NCI-H82 treated with DMSO at 0.1 percent for 48 hours (cell line): ENCODE measurements at regions not wholly inside any gene's neighbourhood (a gene's known extent, or its start where the extent isn't known, plus 50 kb on each side); places are given as distances from the start of the nearest gene placed in this dataset.
A peak's percentile ranks its signal among the peaks of the same experiment; 100 is the strongest.

Experiments
- DNase-seq: peaks from one replicate; lab custom pipeline; 2025; ENCODE audit not compliant: unreplicated experiment; lab: John Stamatoyannopoulos, UW

- no peak for DNase-seq
Observed at GRCh38 chr4:12881945-12882584, 602.1 kb downstream of the RAB28 start.

- no peak for DNase-seq
Observed at GRCh38 chr4:12880844-12881243, 603.3 kb downstream of the RAB28 start.

DNA sequence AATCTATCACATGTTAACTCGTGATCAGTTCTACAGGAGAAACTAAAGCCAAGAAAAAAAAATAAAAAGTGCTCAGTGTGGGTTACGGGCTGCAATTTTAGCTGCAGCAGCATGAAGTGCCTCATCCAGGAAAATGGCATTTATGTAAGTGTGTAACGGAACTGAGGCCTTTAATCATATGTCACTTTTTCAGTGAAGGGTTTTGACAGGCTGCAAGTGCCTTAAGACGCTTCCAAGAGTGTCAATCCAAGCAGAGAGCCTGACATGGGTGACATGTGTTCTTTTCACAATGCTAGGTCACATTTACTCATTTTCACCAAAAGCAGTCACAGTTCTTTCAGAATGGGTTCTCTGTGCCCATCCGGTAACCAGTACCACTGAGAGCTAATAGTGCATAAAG is 604.6 kb downstream of the RAB28 start:
- DNase-seq: no peak

- no peak for DNase-seq
Observed at GRCh38 chr4:12875640-12876243, 608.4 kb downstream of the RAB28 start.

DNA sequence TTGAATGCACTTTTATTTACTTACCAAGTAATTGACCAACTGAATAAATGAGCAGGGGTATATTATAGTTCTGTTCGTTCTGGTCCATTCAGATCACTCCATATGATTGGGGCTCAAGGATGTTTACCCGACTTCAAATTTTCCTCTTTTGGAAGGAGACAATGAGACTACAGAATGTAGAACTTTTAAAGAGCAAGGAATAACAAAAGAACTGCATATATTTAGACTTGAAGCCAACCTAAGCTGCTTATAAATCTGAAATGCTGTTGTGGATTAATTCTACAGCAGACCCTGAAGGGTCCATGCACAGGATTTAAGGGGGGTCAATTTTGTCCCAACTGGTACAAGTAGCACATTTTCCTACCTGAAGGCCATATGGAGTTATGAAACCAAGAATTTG is 610.8 kb downstream of the RAB28 start:
- DNase-seq: peak; percentile 10

DNA sequence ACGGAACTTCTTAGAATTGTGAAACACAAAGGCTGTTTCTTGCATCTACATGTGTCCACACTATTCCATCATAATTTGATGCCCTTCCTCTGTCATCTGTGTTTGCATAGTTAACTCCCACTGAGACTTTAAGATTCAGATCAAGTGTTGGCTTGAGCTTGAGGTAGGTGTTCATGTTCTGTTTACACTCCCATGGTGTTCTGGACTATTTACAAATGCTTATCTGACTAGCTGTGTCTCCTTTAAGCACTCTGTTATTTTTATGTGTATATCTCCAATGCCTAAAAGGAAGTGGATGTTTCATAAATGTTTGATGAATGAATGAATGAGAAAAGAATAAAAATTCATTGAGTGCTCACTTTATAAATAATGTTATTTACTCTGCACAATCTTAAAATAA is 622.7 kb downstream of the RAB28 start:
- DNase-seq: no peak

DNA sequence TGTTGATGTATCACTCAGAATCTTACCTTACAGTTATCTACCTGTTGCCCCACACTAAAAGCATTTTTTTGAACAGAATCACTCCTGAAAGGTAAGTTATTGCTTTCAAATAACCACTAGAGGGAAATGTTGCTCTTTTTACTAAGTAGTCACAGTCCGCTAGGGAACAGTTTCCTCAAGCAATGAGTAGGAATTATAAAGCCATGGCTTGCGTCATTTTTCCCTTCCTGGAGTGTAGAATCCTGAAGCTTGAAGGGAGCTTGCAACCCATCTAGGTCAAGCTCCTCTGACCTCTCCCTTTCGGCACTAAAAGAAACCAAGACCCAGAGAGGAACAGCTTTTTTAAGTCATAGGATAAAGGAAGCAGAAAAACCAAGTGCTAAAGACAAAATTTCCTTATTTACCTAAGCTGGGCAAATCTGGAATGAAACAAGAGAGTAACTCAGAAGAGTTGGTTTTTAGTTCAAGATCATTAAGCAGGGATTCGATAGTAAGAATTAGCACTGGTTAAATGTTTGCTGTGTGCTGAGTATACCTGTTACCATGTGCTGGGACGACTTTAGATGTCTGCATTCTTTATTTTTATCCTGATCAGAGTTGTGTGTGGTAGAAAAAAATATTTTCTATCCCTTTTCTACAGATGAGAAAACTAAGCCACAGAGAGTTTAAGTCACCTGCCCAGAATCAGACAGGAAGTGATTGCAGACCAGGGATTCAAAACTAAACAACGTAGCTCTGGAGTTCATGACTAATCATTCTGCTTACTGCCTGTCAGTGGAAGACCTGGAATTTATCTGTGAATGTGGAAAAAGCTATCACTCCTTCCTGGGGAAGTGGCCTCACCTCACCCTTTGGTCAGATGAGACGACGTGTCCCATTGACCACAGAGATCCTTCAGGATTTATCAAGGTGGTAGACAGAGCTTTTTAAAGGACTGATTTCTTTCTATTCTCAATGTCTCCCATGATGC is 631.5 kb downstream of the RAB28 start:
- peak; percentile 58 for DNase-seq

DNA sequence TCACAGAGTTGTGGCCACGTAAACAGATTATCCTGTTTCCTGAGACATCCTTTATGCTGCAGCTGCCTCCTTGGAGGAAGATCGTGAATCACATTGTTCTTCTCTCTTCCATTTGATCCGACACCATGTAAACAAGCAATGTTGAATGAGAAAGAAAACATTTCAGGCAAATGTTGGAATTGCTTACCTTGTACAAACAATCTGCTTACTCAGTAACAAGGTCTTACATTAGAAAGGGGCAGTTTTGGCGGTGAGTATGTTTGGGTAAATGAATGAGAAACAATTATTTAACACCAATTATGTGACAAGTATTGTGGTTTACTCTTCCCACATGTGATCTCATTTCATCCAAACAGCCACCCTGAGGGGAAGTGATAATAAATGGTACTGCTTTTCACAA is 637.8 kb downstream of the RAB28 start:
- no peak for DNase-seq

GRCh38 chr4:12844141-12844540 is 640.0 kb downstream of the RAB28 start:
- no peak for DNase-seq

DNA sequence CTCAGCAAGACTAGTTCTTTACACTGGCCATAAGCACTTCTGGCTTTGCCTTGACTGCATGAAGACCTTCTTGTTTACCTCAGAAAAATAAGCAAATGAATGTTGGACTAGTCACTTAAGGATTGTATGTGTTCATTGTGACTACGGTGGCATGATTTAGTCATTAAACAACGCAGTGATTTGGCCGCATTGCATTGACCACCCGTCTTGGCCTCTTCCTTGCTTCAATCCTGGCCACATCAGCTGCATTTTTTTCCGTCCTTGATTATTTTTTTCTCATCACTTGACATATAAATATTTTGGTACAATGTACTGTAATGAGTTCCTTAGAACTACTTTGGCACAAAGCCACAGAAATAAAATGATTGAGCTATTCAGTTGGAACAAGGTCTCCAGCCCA is 656.2 kb downstream of the RAB28 start:
- DNase-seq: no peak

DNA sequence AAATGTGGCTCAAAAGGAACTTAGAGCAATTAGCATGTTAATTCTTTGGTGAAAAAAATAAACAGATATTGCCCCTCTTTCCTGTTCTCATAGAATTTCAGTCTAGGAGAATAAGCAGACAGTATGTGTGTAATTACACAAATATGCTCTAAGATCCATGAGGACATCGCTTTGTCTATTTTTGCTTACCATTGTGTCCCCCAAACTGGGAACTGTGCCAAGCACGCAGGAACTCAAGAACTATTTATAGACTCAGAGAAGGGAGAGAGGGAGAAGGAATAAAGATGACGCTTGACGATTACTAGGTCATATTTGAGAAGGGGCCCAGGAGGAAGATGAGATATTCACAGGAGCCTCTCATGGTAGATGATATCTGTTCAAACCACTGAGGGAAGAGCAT is 692.6 kb downstream of the RAB28 start:
- no peak for DNase-seq

DNA sequence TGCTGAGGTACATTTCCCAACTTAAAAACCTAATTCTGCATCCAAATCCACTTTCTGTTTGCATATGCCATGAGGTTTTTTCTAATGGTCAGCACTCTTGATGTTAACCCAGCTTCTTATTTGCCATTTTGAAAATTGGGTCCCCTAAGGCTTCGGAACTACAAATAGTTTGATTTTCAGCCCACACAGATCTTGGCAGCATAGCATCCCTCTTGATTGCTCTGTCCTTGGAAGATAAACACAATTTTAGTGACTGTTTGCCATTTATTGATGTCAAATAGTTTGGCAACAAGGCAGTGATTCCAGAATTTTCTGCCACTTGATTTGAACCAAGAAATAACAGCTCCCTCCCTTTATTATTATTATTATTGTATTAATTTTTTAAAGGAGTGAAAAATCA is 696.9 kb downstream of the RAB28 start:
- no peak for DNase-seq

DNA sequence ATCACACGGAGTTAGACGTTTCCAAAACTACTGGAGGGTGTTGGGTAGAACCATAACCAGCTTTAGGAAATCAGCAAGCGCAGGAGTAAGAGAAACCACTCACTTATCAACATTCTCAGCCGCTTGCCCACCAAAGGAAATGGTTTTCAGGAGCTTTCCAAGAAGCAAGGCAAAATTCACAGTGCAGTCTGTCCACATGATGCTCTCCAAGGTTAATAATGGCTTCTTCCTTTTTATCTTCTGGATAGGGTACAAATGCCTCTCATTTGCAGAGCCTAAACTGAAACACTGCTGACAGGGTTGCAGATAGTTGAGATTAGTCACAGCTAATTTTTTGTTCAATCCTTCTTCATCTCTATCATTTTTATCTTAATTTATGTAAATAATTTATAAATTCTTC is 705.4 kb downstream of the RAB28 start:
- no peak for DNase-seq

- DNase-seq: no peak
Observed at GRCh38 chr4:12778191-12778590, 705.9 kb downstream of the RAB28 start.

GRCh38 chr4:12770351-12770750 is 713.8 kb downstream of the RAB28 start:
- DNase-seq: no peak

DNA sequence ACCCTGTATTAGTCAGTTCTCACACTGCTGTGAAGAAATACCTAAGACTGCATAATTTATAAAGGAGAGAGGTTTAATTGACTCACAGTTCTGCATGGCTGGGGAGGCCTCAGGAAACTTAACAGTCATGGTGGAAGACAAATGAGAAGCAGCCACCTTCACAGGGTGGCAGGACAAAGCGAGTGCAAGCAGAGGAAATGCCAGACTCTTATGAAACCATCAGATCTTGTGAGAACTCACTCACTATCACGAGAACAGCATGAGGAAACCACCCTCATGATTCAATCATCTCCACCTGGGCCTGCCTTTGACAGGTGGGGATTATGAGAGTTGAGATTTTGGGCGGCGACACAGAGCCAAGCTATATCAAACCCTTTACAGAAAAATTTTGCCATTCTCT is 722.4 kb downstream of the RAB28 start:
- DNase-seq: no peak

- no peak for DNase-seq
Observed at GRCh38 chr4:12747154-12747553, 737.0 kb downstream of the RAB28 start.

- DNase-seq: no peak
Observed at GRCh38 chr4:12746221-12746620, 737.9 kb downstream of the RAB28 start.

DNA sequence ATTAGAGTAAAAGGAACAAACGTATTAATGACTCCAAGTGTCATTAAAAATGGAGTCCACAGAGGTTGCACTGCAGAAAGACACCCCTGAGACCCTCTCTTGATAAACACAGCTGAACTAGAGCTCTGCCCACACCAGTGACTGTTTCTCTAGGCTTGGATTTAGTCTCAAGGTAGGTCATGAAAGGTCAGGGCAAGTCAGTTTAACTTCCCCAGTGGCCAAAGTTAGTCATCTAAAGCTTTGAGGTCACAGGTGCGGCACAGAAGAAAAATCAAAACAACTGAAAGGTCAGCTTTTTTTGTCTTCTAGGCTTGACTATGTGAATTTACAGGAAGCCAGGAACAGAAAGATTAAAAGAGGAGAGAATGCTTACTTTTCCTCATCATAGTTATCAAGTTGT is 749.6 kb downstream of the RAB28 start:
- DNase-seq: no peak

- DNase-seq: no peak
Observed at GRCh38 chr4:12729384-12729783, 754.8 kb downstream of the RAB28 start.

DNA sequence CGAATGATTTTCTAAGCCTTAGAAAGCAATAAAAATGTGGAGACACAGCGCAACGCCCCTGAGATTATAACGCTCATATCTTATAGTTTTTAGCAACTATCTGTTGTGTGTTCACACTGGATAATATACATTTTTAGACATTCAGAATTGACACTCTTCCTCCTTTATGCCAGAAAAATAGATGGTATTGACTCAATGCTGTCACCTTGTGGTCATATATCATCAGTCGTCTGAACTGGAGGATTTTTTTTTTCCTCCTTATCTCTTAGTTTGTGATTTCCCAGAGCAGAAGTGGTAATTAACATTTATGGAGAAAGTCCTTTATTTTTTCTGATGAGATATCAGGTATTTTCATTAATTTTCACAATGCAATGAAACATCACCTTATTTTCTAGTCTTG is 759.6 kb downstream of the RAB28 start:
- DNase-seq: no peak

DNA sequence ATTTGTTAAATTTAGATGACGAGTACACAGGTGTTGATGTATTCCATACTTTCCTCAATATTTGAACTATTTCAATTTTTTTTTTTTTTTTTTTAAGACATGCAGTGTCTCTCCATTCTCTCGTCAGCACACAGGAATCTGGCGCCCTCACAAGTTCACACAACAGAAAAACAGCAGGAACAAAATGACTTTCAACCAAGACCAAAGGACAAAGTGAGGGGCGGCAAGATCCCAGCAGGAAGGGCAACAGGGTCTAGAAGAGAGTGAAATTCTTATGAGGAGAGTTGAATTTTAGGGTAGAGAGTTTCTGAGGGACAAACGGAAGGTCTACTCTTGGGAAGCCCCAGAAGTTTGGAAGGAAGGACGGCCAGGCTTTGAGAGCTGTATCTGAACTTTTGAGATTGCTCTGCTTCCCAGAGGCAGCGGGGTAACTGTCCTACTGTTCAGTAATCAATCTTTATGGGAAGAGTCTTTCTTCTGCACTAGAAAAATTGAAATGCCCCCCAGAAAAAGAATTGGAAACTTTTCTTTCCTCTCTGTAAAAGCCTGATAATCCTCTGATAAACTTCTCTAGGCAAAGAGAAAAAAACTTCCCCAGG is 760.2 kb downstream of the RAB28 start:
- DNase-seq: no peak
